ENCODE measurements at regions not wholly inside any gene's neighbourhood (a gene's known extent, or its start where the extent isn't known, plus 50 kb on each side); places are given as distances from the start of the nearest gene placed in this dataset.

DNA sequence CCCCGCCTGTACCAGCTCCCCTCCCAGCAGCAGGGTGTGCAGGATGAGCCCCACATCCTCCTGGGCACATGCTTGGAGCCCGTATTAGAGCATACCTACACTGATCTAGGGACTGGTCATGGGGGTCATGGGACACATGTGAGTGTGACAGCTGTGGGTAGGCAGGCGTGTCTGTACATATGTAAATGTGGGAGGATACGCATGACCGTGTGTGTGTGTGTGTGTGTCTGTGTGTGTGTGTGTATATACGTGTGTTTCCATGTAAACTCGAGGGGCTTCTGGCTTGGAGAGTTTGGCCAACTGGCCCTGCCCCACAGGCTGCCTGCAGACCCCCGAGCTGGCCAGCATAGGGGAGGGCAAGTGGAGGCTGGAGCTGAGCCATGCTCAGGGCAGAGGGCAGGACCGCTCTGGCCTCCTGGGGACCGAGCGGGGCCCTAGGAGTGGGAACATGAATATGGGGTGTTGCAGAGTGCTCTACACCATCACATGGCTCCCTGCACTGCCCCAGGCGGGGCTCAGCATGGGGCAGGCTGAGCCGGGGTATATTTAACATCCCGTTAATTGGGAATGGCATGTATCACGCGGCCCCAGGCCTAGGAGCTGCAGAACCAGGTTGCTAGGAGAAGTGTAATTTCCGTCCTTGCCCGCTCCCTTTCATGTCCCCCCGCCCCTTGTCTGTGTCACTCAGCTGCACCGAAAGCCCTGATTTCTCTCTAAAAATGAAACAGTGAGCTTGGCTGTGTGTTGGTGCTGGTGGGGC lies 152.7 kb upstream of the PCBD1 start:
- TF ChIP-seq POLR2A (IDR thresholded peaks at IDR 0.05) = no peak
- TF ChIP-seq, protein P1, sequence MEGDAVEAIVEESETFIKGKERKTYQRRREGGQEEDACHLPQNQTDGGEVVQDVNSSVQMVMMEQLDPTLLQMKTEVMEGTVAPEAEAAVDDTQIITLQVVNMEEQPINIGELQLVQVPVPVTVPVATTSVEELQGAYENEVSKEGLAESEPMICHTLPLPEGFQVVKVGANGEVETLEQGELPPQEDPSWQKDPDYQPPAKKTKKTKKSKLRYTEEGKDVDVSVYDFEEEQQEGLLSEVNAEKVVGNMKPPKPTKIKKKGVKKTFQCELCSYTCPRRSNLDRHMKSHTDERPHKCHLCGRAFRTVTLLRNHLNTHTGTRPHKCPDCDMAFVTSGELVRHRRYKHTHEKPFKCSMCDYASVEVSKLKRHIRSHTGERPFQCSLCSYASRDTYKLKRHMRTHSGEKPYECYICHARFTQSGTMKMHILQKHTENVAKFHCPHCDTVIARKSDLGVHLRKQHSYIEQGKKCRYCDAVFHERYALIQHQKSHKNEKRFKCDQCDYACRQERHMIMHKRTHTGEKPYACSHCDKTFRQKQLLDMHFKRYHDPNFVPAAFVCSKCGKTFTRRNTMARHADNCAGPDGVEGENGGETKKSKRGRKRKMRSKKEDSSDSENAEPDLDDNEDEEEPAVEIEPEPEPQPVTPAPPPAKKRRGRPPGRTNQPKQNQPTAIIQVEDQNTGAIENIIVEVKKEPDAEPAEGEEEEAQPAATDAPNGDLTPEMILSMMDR (IDR thresholded peaks at IDR 0.05) = no peak
